ENCODE measurements at regions not wholly inside any gene's neighbourhood (a gene's known extent, or its start where the extent isn't known, plus 50 kb on each side); places are given as distances from the start of the nearest gene placed in this dataset.
"Not testable (repeated sequence)": the region's sequence is repeated elsewhere in the genome, so short reads cannot be mapped to it uniquely, and the experiment has no call there.

DNA sequence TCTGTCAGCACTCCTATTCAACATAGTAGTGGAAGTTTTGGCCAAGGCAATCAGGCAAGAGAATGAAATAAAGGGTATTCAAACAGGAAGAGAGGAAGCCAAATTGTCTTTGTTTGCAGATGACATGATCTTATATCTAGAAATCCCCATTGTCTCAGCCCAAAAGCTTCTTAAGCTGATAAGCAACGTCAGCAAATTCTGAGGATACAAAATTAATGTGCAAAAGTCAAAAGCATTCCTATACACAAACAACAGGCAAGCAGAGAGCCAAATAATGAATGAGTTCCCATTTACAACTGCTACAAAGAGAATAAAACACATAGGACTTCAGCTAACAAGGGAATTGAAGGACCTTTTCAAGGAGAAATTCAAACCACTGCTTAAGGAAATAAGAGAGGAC lies 280.4 kb upstream of the LUZP2 start:
- TF ChIP-seq, protein P1, sequence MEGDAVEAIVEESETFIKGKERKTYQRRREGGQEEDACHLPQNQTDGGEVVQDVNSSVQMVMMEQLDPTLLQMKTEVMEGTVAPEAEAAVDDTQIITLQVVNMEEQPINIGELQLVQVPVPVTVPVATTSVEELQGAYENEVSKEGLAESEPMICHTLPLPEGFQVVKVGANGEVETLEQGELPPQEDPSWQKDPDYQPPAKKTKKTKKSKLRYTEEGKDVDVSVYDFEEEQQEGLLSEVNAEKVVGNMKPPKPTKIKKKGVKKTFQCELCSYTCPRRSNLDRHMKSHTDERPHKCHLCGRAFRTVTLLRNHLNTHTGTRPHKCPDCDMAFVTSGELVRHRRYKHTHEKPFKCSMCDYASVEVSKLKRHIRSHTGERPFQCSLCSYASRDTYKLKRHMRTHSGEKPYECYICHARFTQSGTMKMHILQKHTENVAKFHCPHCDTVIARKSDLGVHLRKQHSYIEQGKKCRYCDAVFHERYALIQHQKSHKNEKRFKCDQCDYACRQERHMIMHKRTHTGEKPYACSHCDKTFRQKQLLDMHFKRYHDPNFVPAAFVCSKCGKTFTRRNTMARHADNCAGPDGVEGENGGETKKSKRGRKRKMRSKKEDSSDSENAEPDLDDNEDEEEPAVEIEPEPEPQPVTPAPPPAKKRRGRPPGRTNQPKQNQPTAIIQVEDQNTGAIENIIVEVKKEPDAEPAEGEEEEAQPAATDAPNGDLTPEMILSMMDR (IDR thresholded peaks at IDR 0.05): no peak
- TF ChIP-seq POLR2A (IDR thresholded peaks at IDR 0.05): no peak
- intact Hi-C loops (cut with DNase I): no loop called here
- ATAC-seq (no peak), DNase-seq (no peak)
- H3K9me3 ChIP-seq: peaks cover 0 to 12% (median 0%) of the 10 kb centered on the region in 12 donors
- 24 to 39% (median 30%) methylated on average over 1 of the region's 1 CpG for WGBS, 4 donors
- no peaks in the 10 kb centered on the region for H3K4me1 ChIP-seq
- H3K27me3 ChIP-seq: no peaks in the 10 kb centered on the region
- H3K36me3 ChIP-seq: no peaks in the 10 kb centered on the region
- H3K4me3 ChIP-seq: no peak overlapping the region
- H3K27ac ChIP-seq: no peak overlapping the region

- H3K4me1 ChIP-seq; H3K4me3 ChIP-seq; ATAC-seq; H3K27me3 ChIP-seq; intact Hi-C loops (cut with DNase I); H3K36me3 ChIP-seq; DNase-seq; H3K27ac ChIP-seq: not testable (repeated sequence)
- WGBS, 4 donors: 80 to 96% (median 91%) methylated on average over 7 to 11 of the region's 11 CpGs
- peaks cover 0 to 12% (median 0%) of the 10 kb centered on the region in 12 donors for H3K9me3 ChIP-seq
Observed at GRCh38 chr11:24217319-24217718, 279.5 kb upstream of the LUZP2 start.

- intact Hi-C loops (cut with DNase I): no loop called here
- no peak for ATAC-seq
- Histone ChIP-seq H3K4me3 (no peak overlapping the region), H3K27me3 (no peaks in the 10 kb centered on the region), H3K27ac (no peak overlapping the region), H3K36me3 (no peaks in the 10 kb centered on the region), H3K9me3 (peaks cover 0 to 14% (median 0%) of the 10 kb centered on the region in 12 donors), H3K4me1 (no peaks in the 10 kb centered on the region)
- DNase-seq: no peak
- TF ChIP-seq POLR2A (IDR thresholded peaks at IDR 0.05): no peak
- TF ChIP-seq, protein P1 (IDR thresholded peaks at IDR 0.05): no peak
- WGBS, 4 donors: 43 to 61% (median 48%) methylated on average over 1 of the region's 1 CpG
Observed at GRCh38 chr11:24225501-24225900, 271.4 kb upstream of the LUZP2 start.

GRCh38 chr11:24226606-24227005 lies 270.2 kb upstream of the LUZP2 start:
- H3K36me3 ChIP-seq: no peaks in the 10 kb centered on the region
- DNase-seq: no peak
- TF ChIP-seq, protein P1 (IDR thresholded peaks at IDR 0.05): no peak
- no peak for TF ChIP-seq POLR2A (IDR thresholded peaks at IDR 0.05)
- no peaks in the 10 kb centered on the region for H3K27me3 ChIP-seq
- H3K4me1 ChIP-seq: no peaks in the 10 kb centered on the region
- H3K9me3 ChIP-seq: peaks cover 0 to 14% (median 0%) of the 10 kb centered on the region in 12 donors
- 46 to 88% (median 84%) methylated on average over 1 of the region's 1 CpG for WGBS, 4 donors
- ATAC-seq: no peak
- H3K4me3 ChIP-seq: no peak overlapping the region
- H3K27ac ChIP-seq: no peak overlapping the region
- intact Hi-C loops (cut with DNase I): no loop called here

DNA sequence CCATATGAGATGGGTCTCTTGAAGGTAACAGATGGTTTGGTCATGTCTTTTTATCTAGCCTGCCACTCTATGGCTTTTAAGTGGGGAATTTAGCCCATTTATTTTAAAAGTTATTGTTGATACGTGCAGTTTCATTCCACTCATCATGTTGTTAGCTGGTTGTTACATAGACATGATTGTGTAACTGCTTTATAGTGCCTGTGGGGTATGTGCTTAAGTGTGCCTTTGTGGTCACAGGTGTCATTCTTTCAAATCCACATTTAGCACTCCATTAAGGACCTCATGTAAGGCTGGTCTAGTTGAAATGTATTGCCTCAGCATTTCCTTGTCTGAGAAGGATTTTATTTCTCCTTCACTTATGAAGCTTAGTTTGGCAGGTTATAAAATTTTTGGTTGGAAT lies 263.8 kb upstream of the LUZP2 start:
- Histone ChIP-seq H3K36me3 (no peaks in the 10 kb centered on the region), H3K9me3 (peaks cover 0 to 9% (median 0%) of the 10 kb centered on the region in 12 donors), H3K4me3 (no peak overlapping the region), H3K27me3 (no peaks in the 10 kb centered on the region), H3K4me1 (no peaks in the 10 kb centered on the region), H3K27ac (no peak overlapping the region)
- intact Hi-C loops (cut with DNase I): no loop called here
- ATAC-seq: no peak
- TF ChIP-seq, protein P1 (IDR thresholded peaks at IDR 0.05): no peak
- no peak for TF ChIP-seq POLR2A (IDR thresholded peaks at IDR 0.05)
- DNase-seq: no peak
- WGBS, 4 donors: 81 to 86% (median 84%) methylated on average over 1 of the region's 1 CpG
